Activated naive CD4-positive, alpha-beta T cell treated with anti-CD3 and anti-CD28 coated beads for 36 hours (primary cell): ENCODE measurements at regions not wholly inside any gene's neighbourhood (a gene's known extent, or its start where the extent isn't known, plus 50 kb on each side); places are given as distances from the start of the nearest gene placed in this dataset.

Experiments
- CTCF ChIA-PET: fragments of 350-600 bp; sonication (Branson Sonifier 250); formaldehyde crosslinking; loops from one replicate; lab custom pipeline; 2021; ENCODE audit warnings: antibody characterized with exemption; lab: Charles Lee
- DNase-seq: peaks from one replicate; pipeline ENCODE4 v3.0.0-alpha.2; 2020
- H3K27ac Mint-ChIP-seq: one replicate; pipeline ENCODE4 v1.8.0; 2021; ENCODE audit warnings: mild to moderate bottlenecking, mixed read lengths
- H3K27me3 Mint-ChIP-seq: one replicate; pipeline ENCODE4 v1.8.0; 2021; ENCODE audit warnings: low read depth, mixed read lengths
- H3K36me3 Mint-ChIP-seq: one replicate; pipeline ENCODE4 v1.8.0; 2021; ENCODE audit warnings: low read depth, mixed read lengths
- H3K4me1 Mint-ChIP-seq: one replicate; pipeline ENCODE4 v1.8.0; 2021; ENCODE audit warnings: low read depth, mixed read lengths
- H3K4me3 Mint-ChIP-seq: one replicate; pipeline ENCODE4 v1.8.0; 2021; ENCODE audit warnings: mild to moderate bottlenecking, moderate library complexity, mixed read lengths
- H3K9me3 Mint-ChIP-seq: one replicate; pipeline ENCODE4 v1.8.0; 2021; ENCODE audit warnings: mixed read lengths
- intact Hi-C: fragments of 100-400 bp; cut with micrococcal nuclease; formaldehyde crosslinking; loops from one replicate; pipeline ENCODE4 v1.15.1; 2023

- intact Hi-C loops, result loop anchor here (1.0 kb wide), 1 partner anchor 1226 kb away; no protein-coding TSS in a partner anchor
- no peak for DNase-seq
- no peak overlapping the region for H3K4me3 Mint-ChIP-seq
- H3K36me3 Mint-ChIP-seq, result no peaks in the 10 kb centered on the region
- H3K27ac Mint-ChIP-seq, result no peak overlapping the region
- CTCF ChIA-PET, result interaction anchor here (0.8 to 1.4 kb wide), 2 partner anchors 11 to 21 kb away, joined by 3 to 5 read pairs; no protein-coding TSS in a partner anchor
- H3K4me1 Mint-ChIP-seq, result no peaks in the 10 kb centered on the region
- H3K27me3 Mint-ChIP-seq, result no peaks in the 10 kb centered on the region
- H3K9me3 Mint-ChIP-seq, result no peaks in the 10 kb centered on the region
These were observed 113.7 kb downstream of the RFC3 start for GRCh38 chr13:33931397-33932311.

GRCh38 chr13:33932769-33933406 lies 114.9 kb downstream of the RFC3 start:
- H3K27ac Mint-ChIP-seq, result no peak overlapping the region
- CTCF ChIA-PET, result no interaction called here
- intact Hi-C loops, result no loop called here
- H3K27me3 Mint-ChIP-seq, result no peaks in the 10 kb centered on the region
- DNase-seq, result no peak
- H3K4me1 Mint-ChIP-seq, result no peaks in the 10 kb centered on the region
- no peak overlapping the region for H3K4me3 Mint-ChIP-seq
- no peaks in the 10 kb centered on the region for H3K36me3 Mint-ChIP-seq
- H3K9me3 Mint-ChIP-seq, result no peaks in the 10 kb centered on the region

GRCh38 chr13:33933810-33934209 lies 115.9 kb downstream of the RFC3 start:
- DNase-seq, result no peak
- Mint-ChIP-seq H3K4me1 (no peaks in the 10 kb centered on the region), H3K4me3 (no peak overlapping the region), H3K27me3 (no peaks in the 10 kb centered on the region), H3K9me3 (no peaks in the 10 kb centered on the region), H3K27ac (no peak overlapping the region), H3K36me3 (no peaks in the 10 kb centered on the region)
- intact Hi-C loops, result no loop called here
- CTCF ChIA-PET, result interaction anchor here (0.6 to 0.8 kb wide), 2 partner anchors 11 to 134 kb away, joined by 3 to 6 read pairs; no protein-coding TSS in a partner anchor

GRCh38 chr13:33934343-33934742 lies 116.4 kb downstream of the RFC3 start:
- Mint-ChIP-seq H3K4me1 (no peaks in the 10 kb centered on the region), H3K27ac (no peak overlapping the region), H3K4me3 (no peak overlapping the region), H3K27me3 (no peaks in the 10 kb centered on the region), H3K9me3 (no peaks in the 10 kb centered on the region), H3K36me3 (no peaks in the 10 kb centered on the region)
- intact Hi-C loops, result no loop called here
- no peak for DNase-seq
- CTCF ChIA-PET, result interaction anchor here (0.6 to 0.8 kb wide), 2 partner anchors 12 to 134 kb away, joined by 3 to 6 read pairs; no protein-coding TSS in a partner anchor

GRCh38 chr13:33934951-33935371 lies 117.0 kb downstream of the RFC3 start:
- CTCF ChIA-PET, result no interaction called here
- Mint-ChIP-seq H3K9me3 (no peaks in the 10 kb centered on the region), H3K36me3 (no peaks in the 10 kb centered on the region), H3K4me1 (no peaks in the 10 kb centered on the region), H3K4me3 (no peak overlapping the region), H3K27ac (no peak overlapping the region), H3K27me3 (no peaks in the 10 kb centered on the region)
- DNase-seq, result no peak
- intact Hi-C loops, result no loop called here

GRCh38 chr13:33935969-33936368 lies 118.0 kb downstream of the RFC3 start:
- no peaks in the 10 kb centered on the region for H3K27me3 Mint-ChIP-seq
- no peak for DNase-seq
- no peaks in the 10 kb centered on the region for H3K4me1 Mint-ChIP-seq
- H3K36me3 Mint-ChIP-seq, result no peaks in the 10 kb centered on the region
- CTCF ChIA-PET, result no interaction called here
- H3K9me3 Mint-ChIP-seq, result no peaks in the 10 kb centered on the region
- no peak overlapping the region for H3K27ac Mint-ChIP-seq
- H3K4me3 Mint-ChIP-seq, result no peak overlapping the region
- intact Hi-C loops, result no loop called here

- H3K27ac Mint-ChIP-seq, result no peak overlapping the region
- no peaks in the 10 kb centered on the region for H3K4me1 Mint-ChIP-seq
- H3K27me3 Mint-ChIP-seq, result no peaks in the 10 kb centered on the region
- H3K36me3 Mint-ChIP-seq, result no peaks in the 10 kb centered on the region
- no peak overlapping the region for H3K4me3 Mint-ChIP-seq
- intact Hi-C loops, result no loop called here
- DNase-seq, result no peak
- CTCF ChIA-PET, result no interaction called here
- H3K9me3 Mint-ChIP-seq, result no peaks in the 10 kb centered on the region
These were observed 119.6 kb downstream of the RFC3 start for GRCh38 chr13:33937373-33938098.

- Mint-ChIP-seq H3K27me3 (no peaks in the 10 kb centered on the region), H3K36me3 (peaks cover 4% of the 10 kb centered on the region), H3K4me3 (no peak overlapping the region), H3K27ac (no peak overlapping the region), H3K4me1 (no peaks in the 10 kb centered on the region), H3K9me3 (no peaks in the 10 kb centered on the region)
- intact Hi-C loops, result no loop called here
- no peak for DNase-seq
- CTCF ChIA-PET, result no interaction called here
These were observed 122.3 kb downstream of the RFC3 start for GRCh38 chr13:33940256-33940655.

GRCh38 chr13:33940898-33941297 lies 122.9 kb downstream of the RFC3 start:
- Mint-ChIP-seq H3K36me3 (peaks cover 4% of the 10 kb centered on the region), H3K27me3 (no peaks in the 10 kb centered on the region), H3K9me3 (no peaks in the 10 kb centered on the region), H3K4me1 (no peaks in the 10 kb centered on the region), H3K27ac (no peak overlapping the region), H3K4me3 (no peak overlapping the region)
- DNase-seq, result no peak
- CTCF ChIA-PET, result no interaction called here
- intact Hi-C loops, result no loop called here

GRCh38 chr13:33945477-33945876 lies 127.5 kb downstream of the RFC3 start:
- Mint-ChIP-seq H3K4me1 (no peaks in the 10 kb centered on the region), H3K27me3 (no peaks in the 10 kb centered on the region), H3K4me3 (no peak overlapping the region), H3K9me3 (no peaks in the 10 kb centered on the region), H3K36me3 (peaks cover 4% of the 10 kb centered on the region), H3K27ac (no peak overlapping the region)
- CTCF ChIA-PET, result no interaction called here
- no peak for DNase-seq
- intact Hi-C loops, result no loop called here

GRCh38 chr13:33953203-33953602 lies 135.3 kb downstream of the RFC3 start:
- Mint-ChIP-seq H3K9me3 (no peaks in the 10 kb centered on the region), H3K36me3 (no peaks in the 10 kb centered on the region), H3K27ac (no peak overlapping the region), H3K27me3 (no peaks in the 10 kb centered on the region), H3K4me3 (no peak overlapping the region), H3K4me1 (no peaks in the 10 kb centered on the region)
- DNase-seq, result no peak
- intact Hi-C loops, result no loop called here
- CTCF ChIA-PET, result no interaction called here

- no peak overlapping the region for H3K27ac Mint-ChIP-seq
- CTCF ChIA-PET, result no interaction called here
- H3K36me3 Mint-ChIP-seq, result no peaks in the 10 kb centered on the region
- intact Hi-C loops, result no loop called here
- H3K27me3 Mint-ChIP-seq, result no peaks in the 10 kb centered on the region
- no peak for DNase-seq
- no peaks in the 10 kb centered on the region for H3K9me3 Mint-ChIP-seq
- H3K4me3 Mint-ChIP-seq, result no peak overlapping the region
- no peaks in the 10 kb centered on the region for H3K4me1 Mint-ChIP-seq
These were observed 135.8 kb downstream of the RFC3 start for GRCh38 chr13:33953781-33954180.
